SU-DHL-6 (cell line): ENCODE measurements at regions not wholly inside any gene's neighbourhood (a gene's known extent, or its start where the extent isn't known, plus 50 kb on each side); places are given as distances from the start of the nearest gene placed in this dataset.

Experiments used
- H2AFZ ChIP-seq: fragments of 200-600 bp; sonication (generic); 2 replicates; pipeline ENCODE4 v1.6.1; 2014; ENCODE audit warnings: low read depth, mild to moderate bottlenecking, moderate library complexity, mixed read lengths, antibody characterized with exemption, low read length; ENCODE audit not compliant: severe bottlenecking
- H3F3A ChIP-seq: fragments of 200-600 bp; shearing (Covaris generic); 2 replicates; pipeline ENCODE4 v1.6.0; 2016; ENCODE audit warnings: antibody characterized with exemption, mild to moderate bottlenecking; ENCODE audit not compliant: insufficient read depth
- H3K27ac ChIP-seq: fragments of 200-600 bp; sonication (generic); 2 replicates; pipeline ENCODE4 v1.5.1; 2016; ENCODE audit warnings: low read depth, mild to moderate bottlenecking, low read length, moderate library complexity, mixed read lengths
- H3K27me3 ChIP-seq: fragments of 200-600 bp; sonication (generic), shearing (Covaris generic); 2 replicates; pipeline ENCODE4 v1.6.0; 2014; ENCODE audit warnings: mild to moderate bottlenecking, low read length
- H3K36me3 ChIP-seq: fragments of 200-600 bp; sonication (generic); 2 replicates; pipeline ENCODE4 v1.6.1; 2014; ENCODE audit warnings: mild to moderate bottlenecking, low read length, mixed read lengths
- H3K4me2 ChIP-seq: fragments of 300-600, 200-600 bp; shearing (Covaris generic), sonication (generic); 2 replicates; pipeline ENCODE4 v1.6.0; 2014; ENCODE audit warnings: low read length, low read depth, mild to moderate bottlenecking; ENCODE audit not compliant: poor library complexity, severe bottlenecking
- H3K4me3 ChIP-seq: fragments of 200-600 bp; sonication (generic); 2 replicates; pipeline ENCODE4 v1.5.1; 2014; ENCODE audit warnings: antibody characterized with exemption, low read length, mild to moderate bottlenecking, mixed read lengths; ENCODE audit not compliant: insufficient read depth, poor library complexity, severe bottlenecking
- H3K79me2 ChIP-seq: fragments of 200-600 bp; sonication (generic); 2 replicates; pipeline ENCODE4 v1.6.1; 2014; ENCODE audit warnings: mild to moderate bottlenecking, low read length, moderate library complexity; ENCODE audit not compliant: insufficient read depth
- H3K9ac ChIP-seq: fragments of 200-600 bp; sonication (generic); 2 replicates; pipeline ENCODE4 v1.7.0; 2014; ENCODE audit warnings: mild to moderate bottlenecking, low read length
- H3K9me2 ChIP-seq: fragments of 200-600 bp; sonication (generic); replicated peaks from 2 replicates; pipeline ENCODE4 v1.6.1; 2014; ENCODE audit warnings: low read length; ENCODE audit not compliant: insufficient read depth
- H3K9me3 ChIP-seq: fragments of 200-600 bp; sonication (generic); 2 replicates; pipeline ENCODE4 v1.6.1; 2014; ENCODE audit warnings: low read length, mixed read lengths; ENCODE audit not compliant: insufficient read depth
- H4K20me1 ChIP-seq: fragments of 200-600 bp; sonication (generic); 2 replicates; pipeline ENCODE4 v1.6.1; 2014; ENCODE audit warnings: low read depth, mild to moderate bottlenecking, antibody characterized with exemption, low read length, moderate library complexity, mixed read lengths
- CTCF ChIP-seq: fragments of 200-600 bp; sonication (generic); IDR thresholded peaks from one replicate; pipeline ENCODE4 v1.5.1; 2017; ENCODE audit warnings: antibody characterized with exemption, mild to moderate bottlenecking, low read length, moderate library complexity; ENCODE audit not compliant: insufficient read depth, poor library complexity, severe bottlenecking
- EZH2phosphoT487 ChIP-seq: fragments of 200-600 bp; sonication (generic), shearing (Covaris generic); conservative IDR thresholded peaks from 2 replicates; pipeline ENCODE4 v1.6.1; 2018; ENCODE audit warnings: mild to moderate bottlenecking, antibody characterized with exemption, low read length, moderate library complexity, mixed read lengths

- Histone ChIP-seq H2AFZ (no peak overlapping the region), H3K4me3 (no peak overlapping the region), H3K9me3 (peaks cover 11% of the 10 kb centered on the region), H3K27ac (no peak overlapping the region), H3K79me2 (no peaks in the 10 kb centered on the region), H3K9me2 (no peaks in the 10 kb centered on the region), H3K4me2 (no peak overlapping the region), H3K27me3 (no peaks in the 10 kb centered on the region), H3F3A (no peaks in the 10 kb centered on the region), H3K9ac (no peak overlapping the region), H3K36me3 (no peaks in the 10 kb centered on the region), H4K20me1 (no peaks in the 10 kb centered on the region)
- no peak for TF ChIP-seq CTCF
- TF ChIP-seq EZH2phosphoT487 = no peak
Observed at GRCh38 chr2:172204762-172205161, 102.1 kb upstream of the DLX2 start.

- Histone ChIP-seq H3K4me3 (no peak overlapping the region), H2AFZ (no peak overlapping the region), H3K9me2 (no peaks in the 10 kb centered on the region), H3K27ac (no peak overlapping the region), H3F3A (no peaks in the 10 kb centered on the region), H3K36me3 (no peaks in the 10 kb centered on the region), H3K4me2 (no peak overlapping the region), H3K9me3 (peaks cover 5% of the 10 kb centered on the region; the same call in 1 of the 2 replicates), H3K79me2 (no peaks in the 10 kb centered on the region), H4K20me1 (no peaks in the 10 kb centered on the region), H3K9ac (no peak overlapping the region), H3K27me3 (no peaks in the 10 kb centered on the region)
- TF ChIP-seq EZH2phosphoT487 (no peak), CTCF (no peak)
Observed at GRCh38 chr2:172205292-172205691, 102.6 kb upstream of the DLX2 start.

- no peak overlapping the region for H3K9ac ChIP-seq
- H3K9me2 ChIP-seq = no peaks in the 10 kb centered on the region
- no peaks in the 10 kb centered on the region for H4K20me1 ChIP-seq
- no peaks in the 10 kb centered on the region for H3K36me3 ChIP-seq
- no peak overlapping the region for H3K4me2 ChIP-seq
- H3K27me3 ChIP-seq = no peaks in the 10 kb centered on the region
- H2AFZ ChIP-seq = no peak overlapping the region
- H3F3A ChIP-seq = no peaks in the 10 kb centered on the region
- no peak overlapping the region for H3K27ac ChIP-seq
- H3K4me3 ChIP-seq = no peak overlapping the region
- H3K79me2 ChIP-seq = no peaks in the 10 kb centered on the region
- H3K9me3 ChIP-seq = no peaks in the 10 kb centered on the region
- TF ChIP-seq EZH2phosphoT487 (no peak), CTCF (no peak)
Observed at GRCh38 chr2:172207911-172208310, 105.2 kb upstream of the DLX2 start.
